ELF-1 (cell line): ENCODE measurements at regions not wholly inside any gene's neighbourhood (a gene's known extent, or its start where the extent isn't known, plus 50 kb on each side); places are given as distances from the start of the nearest gene placed in this dataset.
A peak's percentile ranks its signal among the peaks of the same experiment; 100 is the strongest.

ENCODE experiments used
- DNase-seq: peaks from one replicate; pipeline ENCODE4 v3.0.0-alpha.2; 2016; ENCODE audit warnings: low read depth, low spot score

GRCh38 chr20:56800088-56800487 lies 171.0 kb downstream of the TFAP2C start:
- DNase-seq, result no peak

DNA sequence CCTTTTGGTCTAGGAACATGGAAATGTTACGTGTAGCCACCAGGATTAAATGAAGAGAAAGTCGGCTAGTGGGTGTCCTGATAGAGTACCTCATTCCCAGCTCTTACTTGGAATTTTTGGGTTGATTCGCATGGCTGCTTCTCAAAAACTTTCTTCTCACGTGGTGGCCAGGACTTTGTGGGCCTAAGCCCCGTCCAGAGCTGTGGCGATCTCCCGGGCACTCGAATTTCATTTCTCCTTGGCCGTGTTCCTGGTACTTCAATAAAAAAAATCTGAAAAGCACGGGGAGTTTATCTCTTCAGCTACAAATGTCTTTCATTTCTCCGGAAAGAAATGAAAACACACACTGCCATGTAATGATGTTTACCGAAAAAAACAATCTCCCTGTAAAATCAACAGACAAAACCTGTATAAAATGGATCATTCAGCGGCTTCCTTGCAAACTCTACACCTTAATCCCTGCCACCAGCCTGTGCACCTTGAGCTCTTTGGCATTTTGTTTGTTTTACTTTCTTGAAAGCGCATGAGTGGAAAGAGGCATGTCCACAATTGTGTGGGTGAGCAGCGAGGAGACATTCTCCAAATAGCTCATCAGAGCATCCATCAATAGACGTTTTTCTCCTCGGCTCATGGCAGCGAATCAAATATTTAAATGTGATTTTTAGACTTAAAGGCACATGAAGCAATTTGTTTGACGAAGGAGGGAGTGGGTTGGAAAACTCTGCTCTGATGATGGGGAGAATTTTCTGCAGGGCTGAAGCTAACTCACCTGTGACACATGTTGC lies 173.1 kb downstream of the TFAP2C start:
- DNase-seq, result no peak

- DNase-seq, result no peak
Measured at GRCh38 chr20:56802805-56803204, 173.7 kb downstream of the TFAP2C start.

DNA sequence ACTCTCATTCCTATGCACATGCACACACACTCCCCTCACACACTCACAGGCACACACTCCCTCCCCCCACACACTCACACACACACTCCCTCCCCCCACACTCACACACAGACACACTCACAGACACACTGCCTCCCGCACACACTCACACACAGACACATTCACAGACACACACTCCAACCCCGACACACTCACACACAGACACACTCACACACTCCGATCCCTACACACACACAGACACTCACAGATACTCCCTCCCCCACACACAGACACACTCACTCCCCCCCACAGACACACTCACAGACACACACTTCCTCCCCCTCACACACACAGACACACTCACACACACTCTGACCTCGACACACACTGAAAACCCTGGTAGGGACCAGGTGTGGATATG lies 176.2 kb downstream of the TFAP2C start:
- no peak for DNase-seq

- DNase-seq, result no peak
Measured at GRCh38 chr20:56805966-56806365, 176.9 kb downstream of the TFAP2C start.

DNA sequence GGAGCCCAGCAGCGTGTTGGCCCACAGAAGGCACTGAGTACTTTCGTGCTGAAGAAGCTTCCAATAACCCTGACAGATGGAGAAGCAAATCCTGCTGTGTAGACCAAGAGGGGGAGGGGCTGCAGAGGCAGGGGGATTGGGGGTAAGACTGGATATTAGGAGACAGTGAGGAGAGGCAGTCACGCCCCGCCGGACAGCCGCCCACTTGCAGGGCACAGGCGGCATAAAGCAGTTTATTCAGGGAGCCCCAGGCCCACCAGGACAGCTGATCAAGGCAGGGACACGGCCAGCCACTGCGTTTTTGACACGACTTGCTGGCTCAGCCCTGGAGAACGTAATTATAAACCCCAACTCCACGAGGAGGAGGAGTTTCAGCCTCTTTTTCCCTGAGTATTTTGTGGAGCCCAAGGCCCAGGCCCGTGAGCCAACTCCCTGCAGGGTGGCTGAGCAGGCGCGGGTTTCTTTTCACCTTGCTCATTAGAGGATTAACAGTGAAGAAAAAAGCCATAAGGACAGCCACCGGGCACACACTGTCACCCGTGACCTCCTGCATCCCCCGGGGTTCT lies 177.9 kb downstream of the TFAP2C start:
- DNase-seq, result no peak

- DNase-seq, result no peak
Measured at GRCh38 chr20:56808117-56808725, 179.1 kb downstream of the TFAP2C start.

GRCh38 chr20:56808732-56809131 lies 179.6 kb downstream of the TFAP2C start:
- peak; percentile 58 for DNase-seq

- DNase-seq, result peak; percentile 37
Measured at GRCh38 chr20:56809668-56810067, 180.6 kb downstream of the TFAP2C start.

DNA sequence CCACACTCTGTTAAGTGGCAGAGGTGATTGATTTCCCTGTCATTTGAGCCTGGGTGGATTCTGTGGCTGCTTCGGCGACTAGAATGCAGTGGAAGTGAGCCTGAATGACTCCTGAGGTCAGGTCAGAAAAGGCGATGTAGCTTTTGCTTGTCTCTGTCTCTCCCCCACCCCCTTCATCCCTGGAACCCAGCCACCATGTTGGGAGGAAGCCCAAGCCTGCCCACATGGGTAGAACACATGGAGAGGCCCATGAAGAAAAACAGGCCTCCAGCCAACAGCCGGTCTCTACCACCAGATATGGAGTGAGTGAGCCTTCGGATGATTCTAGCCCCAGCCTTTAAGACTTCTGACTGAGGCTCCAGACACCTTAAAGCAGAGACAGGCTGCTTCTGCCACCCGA lies 181.0 kb downstream of the TFAP2C start:
- no peak for DNase-seq

DNA sequence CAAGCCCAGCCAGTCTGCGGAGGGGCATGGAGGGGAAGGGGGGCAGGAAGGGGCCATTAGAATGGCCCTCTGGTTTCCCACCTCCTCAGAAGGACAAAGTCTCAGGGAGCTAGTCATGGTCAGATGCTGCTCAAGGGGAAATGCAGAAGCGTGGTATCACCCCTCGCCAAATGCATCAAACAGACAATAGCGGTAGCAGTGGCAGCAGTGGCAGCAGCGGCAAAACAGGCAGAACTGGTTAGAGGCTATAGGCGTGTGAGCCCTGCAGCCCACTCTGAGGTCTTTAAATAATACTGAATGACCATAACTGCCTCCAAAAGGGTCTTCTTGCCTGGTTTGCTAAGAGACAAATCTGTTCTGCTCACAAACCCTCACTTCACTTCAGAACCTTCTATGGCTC lies 186.7 kb downstream of the TFAP2C start:
- peak; percentile 83 for DNase-seq

DNA sequence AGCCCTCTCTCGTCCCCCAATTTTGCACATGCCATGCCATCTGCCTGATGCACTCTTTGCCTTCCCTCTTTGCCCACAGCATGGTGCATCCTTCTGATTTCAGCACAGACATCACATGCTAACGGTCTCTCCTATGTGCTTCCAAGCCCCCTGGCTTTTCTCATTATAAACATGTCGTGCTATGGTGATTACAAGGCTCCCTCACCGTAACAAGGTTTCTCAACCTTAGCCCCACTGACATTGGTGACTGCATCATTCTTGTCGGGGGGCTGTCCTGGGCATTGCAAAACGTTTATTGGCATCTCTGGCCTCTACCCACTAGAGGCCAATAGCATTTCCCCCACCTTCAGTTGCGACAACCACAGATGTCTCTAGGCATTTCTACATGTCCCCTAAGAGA lies 187.2 kb downstream of the TFAP2C start:
- no peak for DNase-seq

DNA sequence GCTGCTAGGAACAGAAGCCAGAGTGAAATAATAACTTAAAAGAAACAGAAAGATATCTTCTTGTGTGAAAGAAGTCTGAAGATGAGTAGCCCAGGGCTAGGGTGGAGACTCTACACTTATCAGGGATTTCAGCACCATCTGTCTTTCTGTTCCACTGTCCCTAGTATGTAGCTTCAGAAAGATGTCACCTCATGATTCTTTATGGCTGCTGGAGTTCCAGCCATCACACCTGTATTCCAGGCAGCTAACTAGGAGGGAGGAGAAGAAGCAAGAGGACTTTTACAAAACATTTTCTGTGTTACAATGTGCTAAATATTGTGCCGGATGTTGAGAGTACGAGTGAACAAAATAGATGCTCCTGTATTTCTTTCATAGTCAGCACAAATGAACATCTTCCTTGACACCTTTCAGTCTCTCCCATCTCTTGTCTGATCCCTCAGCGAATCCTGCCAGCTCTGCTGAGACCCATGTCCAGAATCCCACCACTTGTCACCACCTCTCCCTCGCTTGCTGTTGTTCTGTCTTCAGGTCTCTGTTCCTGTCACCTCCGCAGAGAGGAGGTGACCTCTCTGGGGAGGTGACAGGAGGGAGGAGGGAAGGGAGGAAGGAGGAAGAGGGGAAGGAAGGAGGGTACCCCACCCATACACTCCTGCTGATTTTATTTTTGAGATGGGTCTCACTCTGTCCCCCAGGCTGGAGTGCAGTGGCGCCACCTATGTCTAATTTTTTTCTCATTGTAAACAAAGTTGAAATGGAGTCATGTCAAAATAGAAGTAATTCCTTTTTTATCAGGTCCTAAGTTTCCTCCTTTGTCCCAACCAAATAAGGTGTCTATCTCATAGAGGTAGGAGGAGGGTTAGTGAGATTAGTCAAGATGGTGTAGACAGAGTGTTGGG lies 188.9 kb downstream of the TFAP2C start:
- DNase-seq, result no peak

GRCh38 chr20:56820984-56821383 lies 191.9 kb downstream of the TFAP2C start:
- no peak for DNase-seq

DNA sequence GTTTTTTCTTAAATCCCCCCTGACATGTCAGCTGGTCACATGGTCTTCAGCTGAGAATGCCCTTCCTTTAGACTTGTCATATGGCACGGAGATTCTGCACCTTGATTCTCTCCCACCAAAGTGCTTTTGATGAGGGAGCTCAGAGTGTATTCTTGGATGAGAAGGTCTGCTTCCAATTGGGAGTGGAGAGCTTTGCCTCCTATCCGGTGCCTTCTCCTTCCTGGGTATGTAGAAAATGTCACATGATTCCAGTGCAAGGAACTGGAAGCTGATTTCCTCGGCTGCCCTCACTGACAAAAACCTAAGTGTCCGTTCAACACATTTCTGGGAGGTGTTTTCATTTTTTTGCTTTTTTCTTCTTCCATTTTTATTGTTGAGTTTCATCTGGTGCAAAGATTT lies 197.2 kb downstream of the TFAP2C start:
- no peak for DNase-seq

DNA sequence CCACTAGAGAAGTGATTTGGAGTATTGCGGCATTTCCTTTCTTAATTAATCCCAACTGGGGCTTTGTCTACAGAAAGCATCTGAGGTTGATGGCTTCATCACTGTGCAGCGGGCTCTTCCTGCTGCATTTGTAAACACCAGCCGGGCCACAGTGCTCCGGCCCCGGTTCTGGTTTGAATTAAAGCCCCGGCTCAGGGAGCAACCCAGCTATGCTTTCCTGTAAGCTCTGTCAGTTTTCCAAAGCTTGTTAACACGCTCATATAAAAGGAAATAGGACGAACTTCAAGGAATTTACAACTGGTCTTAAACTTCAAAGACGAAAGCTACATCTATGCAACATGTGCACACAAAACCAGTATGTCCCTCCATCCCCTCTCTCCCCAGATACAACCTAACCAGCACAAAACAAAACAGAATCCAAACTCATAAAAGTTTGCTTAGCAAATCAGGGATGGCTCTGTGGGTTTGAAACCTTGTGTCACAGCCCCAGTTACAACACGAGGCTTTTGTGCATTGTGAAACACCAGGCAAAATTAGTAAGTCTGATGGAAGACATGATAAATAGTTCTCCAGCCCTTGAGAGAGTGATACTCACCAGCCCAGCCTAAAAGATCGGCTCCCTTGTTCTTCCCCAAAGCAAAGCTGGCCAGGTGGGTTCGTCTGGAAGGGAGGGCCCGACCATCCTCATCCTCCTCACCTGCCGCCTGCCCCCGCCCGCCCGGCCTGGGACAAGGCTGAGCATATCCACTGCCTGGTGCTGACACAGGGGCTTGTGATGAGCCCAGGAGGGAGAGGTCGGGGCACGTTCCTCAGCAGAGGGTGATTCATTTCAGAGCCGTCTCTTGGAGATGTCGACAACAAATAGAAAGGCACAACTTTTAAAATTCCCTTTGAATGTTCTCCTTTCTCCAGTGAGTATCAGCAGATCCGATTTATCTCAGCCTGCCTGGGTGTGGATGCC lies 197.9 kb downstream of the TFAP2C start:
- DNase-seq, result peak; percentile 33

- no peak for DNase-seq
Measured at GRCh38 chr20:56827763-56828162, 198.7 kb downstream of the TFAP2C start.

- no peak for DNase-seq
Measured at GRCh38 chr20:56828402-56828801, 199.3 kb downstream of the TFAP2C start.

- peak; percentile 68 for DNase-seq
Measured at GRCh38 chr20:56829788-56830385, 200.8 kb downstream of the TFAP2C start.

DNA sequence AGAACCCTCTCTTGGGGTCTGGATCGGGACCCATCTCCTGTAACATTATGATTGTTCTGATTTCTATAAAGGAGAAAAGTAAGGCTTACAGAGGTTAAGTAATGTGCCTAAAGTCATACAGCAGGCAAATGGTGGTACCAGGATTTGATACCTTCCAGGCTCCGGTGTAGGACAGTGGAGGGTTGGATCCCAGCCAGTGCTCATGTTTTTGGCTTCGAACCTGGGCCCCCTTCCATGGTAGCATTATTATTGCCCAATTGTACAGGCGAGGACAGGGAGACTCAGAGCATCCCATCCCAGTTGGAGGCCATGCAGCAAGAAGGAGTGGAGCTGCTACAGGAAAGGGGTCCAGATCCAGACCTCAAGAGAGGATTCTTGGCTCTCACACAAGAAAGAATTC lies 202.7 kb downstream of the TFAP2C start:
- DNase-seq, result no peak
